Activated naive CD8-positive, alpha-beta T cell (primary cell): ENCODE measurements at regions not wholly inside any gene's neighbourhood (a gene's known extent, or its start where the extent isn't known, plus 50 kb on each side); places are given as distances from the start of the nearest gene placed in this dataset.

Experiments
- H3K27ac Mint-ChIP-seq: one replicate; pipeline ENCODE4 v1.8.0; 2021; ENCODE audit warnings: mixed read lengths
- H3K27me3 Mint-ChIP-seq: one replicate; pipeline ENCODE4 v1.8.0; 2021; ENCODE audit warnings: mixed read lengths
- H3K36me3 Mint-ChIP-seq: one replicate; pipeline ENCODE4 v1.8.0; 2021; ENCODE audit warnings: mixed read lengths
- H3K4me1 Mint-ChIP-seq: one replicate; pipeline ENCODE4 v1.8.0; 2021; ENCODE audit warnings: low read depth, mixed read lengths
- H3K4me3 Mint-ChIP-seq: one replicate; pipeline ENCODE4 v1.8.0; 2021; ENCODE audit warnings: mild to moderate bottlenecking, mixed read lengths
- H3K9me3 Mint-ChIP-seq: one replicate; pipeline ENCODE4 v1.8.0; 2021; ENCODE audit warnings: low read depth, mixed read lengths

- Mint-ChIP-seq H3K4me1 (no peaks in the 10 kb centered on the region), H3K36me3 (no peaks in the 10 kb centered on the region), H3K9me3 (no peaks in the 10 kb centered on the region), H3K4me3 (no peak overlapping the region), H3K27me3 (peaks cover 2% of the 10 kb centered on the region), H3K27ac (no peak overlapping the region)
Measured at GRCh38 chr10:10804061-10804460, 213.6 kb upstream of the CELF2 start.

DNA sequence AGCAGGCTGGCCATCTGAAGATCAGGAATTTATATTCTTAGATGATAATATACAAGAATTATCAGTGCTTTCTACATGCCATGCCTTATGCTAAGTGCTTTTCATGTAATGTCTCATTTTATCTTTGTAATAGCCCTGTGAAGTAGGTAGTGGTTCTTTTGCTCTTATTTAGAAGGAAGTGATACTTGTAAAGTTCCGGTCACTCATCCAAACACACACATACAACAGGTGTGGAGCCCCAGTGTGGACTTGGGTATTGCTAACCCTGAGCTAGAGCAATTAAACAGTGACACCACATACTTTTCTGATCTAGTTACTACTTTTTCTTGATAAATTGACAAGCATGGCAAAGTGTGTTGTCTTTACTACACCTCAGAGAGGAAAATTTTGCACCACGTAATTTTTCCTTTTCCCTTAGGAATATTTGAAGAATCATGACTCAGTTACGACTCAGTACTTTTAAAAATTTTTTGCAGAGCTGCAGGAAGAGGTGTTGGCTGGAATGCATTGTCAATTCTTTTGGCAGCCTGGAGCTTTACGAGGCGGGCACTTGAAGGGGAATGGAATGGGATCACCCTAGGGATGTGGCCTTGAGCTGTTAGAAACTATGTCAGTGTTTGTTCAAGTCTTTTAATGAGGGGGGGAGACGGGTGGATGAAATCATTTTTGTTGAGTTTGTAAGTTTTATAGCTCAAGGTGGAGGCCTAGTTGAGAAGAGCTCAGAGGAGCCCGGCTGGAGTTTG is 212.5 kb upstream of the CELF2 start:
- H3K27me3 Mint-ChIP-seq = peaks cover 3% of the 10 kb centered on the region
- H3K4me3 Mint-ChIP-seq = no peak overlapping the region
- H3K4me1 Mint-ChIP-seq = no peaks in the 10 kb centered on the region
- no peaks in the 10 kb centered on the region for H3K36me3 Mint-ChIP-seq
- no peak overlapping the region for H3K27ac Mint-ChIP-seq
- no peaks in the 10 kb centered on the region for H3K9me3 Mint-ChIP-seq

GRCh38 chr10:10807106-10807505 is 210.6 kb upstream of the CELF2 start:
- H3K4me3 Mint-ChIP-seq = no peak overlapping the region
- H3K4me1 Mint-ChIP-seq = no peaks in the 10 kb centered on the region
- H3K27ac Mint-ChIP-seq = no peak overlapping the region
- peaks cover 4% of the 10 kb centered on the region for H3K9me3 Mint-ChIP-seq
- H3K27me3 Mint-ChIP-seq = peaks cover 1% of the 10 kb centered on the region
- peaks cover 3% of the 10 kb centered on the region for H3K36me3 Mint-ChIP-seq

DNA sequence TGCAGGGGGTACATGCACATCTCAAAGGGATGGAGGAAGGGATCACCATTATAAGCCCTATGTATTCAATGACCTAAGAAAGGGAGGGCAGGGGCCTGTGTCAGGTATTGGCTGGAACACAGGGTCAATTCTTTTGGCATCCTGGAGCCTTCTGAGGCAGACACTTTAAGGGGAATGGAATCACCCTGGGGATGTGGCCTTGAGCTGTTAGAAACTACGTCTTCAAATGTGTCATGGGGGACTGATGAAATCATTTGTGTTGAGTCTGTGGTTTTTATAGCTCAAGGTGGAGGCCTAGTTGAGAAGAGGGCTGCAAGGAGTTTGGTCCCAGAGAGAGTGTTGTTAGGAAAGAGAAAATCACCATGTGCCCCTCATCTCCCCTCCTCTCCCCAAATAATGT is 206.1 kb upstream of the CELF2 start:
- no peaks in the 10 kb centered on the region for H3K4me1 Mint-ChIP-seq
- no peak overlapping the region for H3K27ac Mint-ChIP-seq
- peaks cover 4% of the 10 kb centered on the region for H3K9me3 Mint-ChIP-seq
- peaks cover 1% of the 10 kb centered on the region for H3K27me3 Mint-ChIP-seq
- peaks cover 3% of the 10 kb centered on the region for H3K36me3 Mint-ChIP-seq
- H3K4me3 Mint-ChIP-seq = no peak overlapping the region

DNA sequence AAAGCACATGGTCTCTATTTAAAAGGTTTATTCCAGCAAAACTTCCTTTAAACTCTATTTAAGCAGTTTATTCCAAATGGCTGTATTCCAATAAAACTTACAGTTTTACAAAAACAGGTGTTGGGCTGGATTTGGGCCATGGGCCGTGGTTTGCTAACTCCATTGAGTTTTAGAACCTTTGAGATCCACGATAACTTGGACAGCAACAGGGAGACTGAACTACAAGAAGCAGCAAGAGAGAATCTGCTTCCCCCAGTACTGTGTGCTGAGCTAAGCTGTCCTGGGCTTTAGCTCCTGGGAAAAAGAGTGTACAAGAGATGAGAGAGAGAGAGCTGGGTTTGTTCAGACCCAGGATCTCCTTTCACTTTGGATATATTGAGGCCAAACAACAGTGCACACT is 204.0 kb upstream of the CELF2 start:
- H3K4me3 Mint-ChIP-seq = no peak overlapping the region

GRCh38 chr10:10814069-10814468 is 203.6 kb upstream of the CELF2 start:
- H3K27me3 Mint-ChIP-seq = peaks cover under 1% of the 10 kb centered on the region

More for the DNA sequence above, 204.0 kb upstream of the CELF2 start:
- H3K36me3 Mint-ChIP-seq = peaks cover 3% of the 10 kb centered on the region
- no peaks in the 10 kb centered on the region for H3K4me1 Mint-ChIP-seq
- H3K27me3 Mint-ChIP-seq = peaks cover 1% of the 10 kb centered on the region
- peaks cover 12% of the 10 kb centered on the region for H3K9me3 Mint-ChIP-seq
- H3K27ac Mint-ChIP-seq = no peak overlapping the region

GRCh38 chr10:10816447-10816846 is 201.2 kb upstream of the CELF2 start:
- H3K27ac Mint-ChIP-seq = no peak overlapping the region
- no peak overlapping the region for H3K4me3 Mint-ChIP-seq
- H3K9me3 Mint-ChIP-seq = peaks cover 12% of the 10 kb centered on the region
- no peaks in the 10 kb centered on the region for H3K4me1 Mint-ChIP-seq
- no peaks in the 10 kb centered on the region for H3K36me3 Mint-ChIP-seq
- H3K27me3 Mint-ChIP-seq = no peaks in the 10 kb centered on the region

More at GRCh38 chr10:10814069-10814468, 203.6 kb upstream of the CELF2 start:
- Mint-ChIP-seq H3K27ac (no peak overlapping the region), H3K4me3 (no peak overlapping the region), H3K4me1 (no peaks in the 10 kb centered on the region), H3K36me3 (peaks cover 3% of the 10 kb centered on the region), H3K9me3 (peaks cover 12% of the 10 kb centered on the region)

GRCh38 chr10:10817609-10818008 is 200.1 kb upstream of the CELF2 start:
- no peaks in the 10 kb centered on the region for H3K36me3 Mint-ChIP-seq
- no peak overlapping the region for H3K27ac Mint-ChIP-seq
- peaks cover 7% of the 10 kb centered on the region for H3K4me1 Mint-ChIP-seq
- no peaks in the 10 kb centered on the region for H3K27me3 Mint-ChIP-seq
- H3K4me3 Mint-ChIP-seq = no peak overlapping the region
- H3K9me3 Mint-ChIP-seq = peaks cover 8% of the 10 kb centered on the region

DNA sequence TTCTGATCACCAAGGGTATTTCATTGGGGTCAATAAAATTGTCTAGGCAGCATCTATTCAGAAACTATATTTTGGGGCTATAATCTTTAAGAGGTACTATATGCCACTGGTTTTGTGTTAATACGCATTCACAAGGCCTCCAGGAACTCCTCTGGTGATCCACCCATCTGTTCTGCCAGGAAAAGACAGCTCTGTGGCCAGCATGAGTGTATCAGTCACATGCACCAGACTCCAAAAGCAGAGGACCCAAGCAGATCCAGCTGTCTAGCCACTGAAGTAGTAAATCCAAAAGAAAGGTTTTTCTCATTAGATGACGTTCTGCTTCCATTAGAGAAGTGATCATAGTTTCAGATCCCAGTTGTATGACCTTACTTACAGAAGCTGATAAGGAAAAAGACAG is 199.6 kb upstream of the CELF2 start:
- Mint-ChIP-seq H3K36me3 (no peaks in the 10 kb centered on the region), H3K27ac (no peak overlapping the region), H3K27me3 (no peaks in the 10 kb centered on the region), H3K4me1 (peaks cover 7% of the 10 kb centered on the region), H3K9me3 (peaks cover 8% of the 10 kb centered on the region), H3K4me3 (no peak overlapping the region)

DNA sequence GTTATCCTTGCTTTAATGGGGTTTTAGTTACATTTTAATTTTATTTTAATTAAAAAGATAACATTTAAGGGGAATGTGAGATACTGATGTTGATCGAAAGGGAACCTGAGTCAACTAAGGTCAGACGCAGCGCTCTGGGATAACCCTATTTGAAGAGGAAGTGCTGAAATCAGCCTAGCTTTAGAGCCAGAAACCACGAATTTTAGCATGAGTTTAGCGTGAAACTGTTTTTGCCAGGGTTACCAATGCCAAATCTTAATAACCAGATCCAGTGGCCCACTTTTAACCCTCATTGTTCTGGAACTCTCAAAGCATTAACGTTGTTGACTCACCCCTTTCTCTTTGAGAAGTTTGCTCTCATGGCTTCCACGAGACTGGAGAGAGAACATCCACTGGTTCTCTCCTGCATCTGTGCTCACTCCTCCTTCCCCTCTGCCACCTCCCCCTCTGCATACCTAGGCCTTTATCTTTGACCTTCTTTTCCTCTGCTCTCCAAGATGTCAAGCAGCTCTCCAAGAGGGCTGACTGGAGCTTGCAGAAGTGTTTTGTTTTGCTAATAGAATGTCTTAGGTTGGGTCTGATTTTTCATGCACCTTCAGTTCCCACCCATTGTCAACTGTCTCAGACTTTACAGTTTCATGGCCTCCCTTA is 198.3 kb upstream of the CELF2 start:
- no peaks in the 10 kb centered on the region for H3K27me3 Mint-ChIP-seq
- peaks cover 7% of the 10 kb centered on the region for H3K4me1 Mint-ChIP-seq

GRCh38 chr10:10821926-10822325 is 195.7 kb upstream of the CELF2 start:
- H3K4me1 Mint-ChIP-seq = peaks cover 7% of the 10 kb centered on the region
- H3K36me3 Mint-ChIP-seq = no peaks in the 10 kb centered on the region
- H3K4me3 Mint-ChIP-seq = no peak overlapping the region
- no peak overlapping the region for H3K27ac Mint-ChIP-seq
- peaks cover 5% of the 10 kb centered on the region for H3K9me3 Mint-ChIP-seq
- H3K27me3 Mint-ChIP-seq = no peaks in the 10 kb centered on the region

More for the DNA sequence above, 198.3 kb upstream of the CELF2 start:
- Mint-ChIP-seq H3K9me3 (peaks cover 8% of the 10 kb centered on the region), H3K27ac (no peak overlapping the region), H3K4me3 (no peak overlapping the region), H3K36me3 (no peaks in the 10 kb centered on the region)

DNA sequence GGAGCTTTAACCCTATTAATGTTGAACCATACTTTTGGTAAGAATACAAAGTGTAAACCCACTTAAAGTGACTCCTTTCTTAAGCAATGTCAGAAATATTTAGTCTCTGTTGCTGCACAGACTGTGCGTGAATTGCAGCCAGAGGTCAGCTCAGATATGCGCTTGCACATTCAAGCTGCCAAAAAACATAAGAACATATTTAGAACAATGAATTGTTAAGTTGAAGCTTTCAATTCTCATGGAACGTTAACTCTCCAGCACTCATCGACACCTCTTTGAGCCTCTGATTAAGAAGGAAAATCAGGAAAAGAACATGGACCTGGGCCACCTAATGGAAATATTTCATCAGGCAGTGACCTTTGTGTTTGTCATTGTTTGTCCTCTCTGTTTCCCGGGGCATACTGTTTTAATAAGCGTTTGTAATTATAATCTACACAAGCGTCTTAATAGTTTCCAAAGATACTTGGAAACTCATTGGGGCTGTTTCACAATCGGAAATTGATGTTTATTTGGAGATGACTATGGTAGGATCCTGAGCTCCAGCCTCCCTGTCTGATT is 193.0 kb upstream of the CELF2 start:
- no peaks in the 10 kb centered on the region for H3K36me3 Mint-ChIP-seq
- H3K4me3 Mint-ChIP-seq = no peak overlapping the region
- H3K27ac Mint-ChIP-seq = no peak overlapping the region
- peaks cover 6% of the 10 kb centered on the region for H3K27me3 Mint-ChIP-seq
- peaks cover 7% of the 10 kb centered on the region for H3K4me1 Mint-ChIP-seq
- no peaks in the 10 kb centered on the region for H3K9me3 Mint-ChIP-seq

DNA sequence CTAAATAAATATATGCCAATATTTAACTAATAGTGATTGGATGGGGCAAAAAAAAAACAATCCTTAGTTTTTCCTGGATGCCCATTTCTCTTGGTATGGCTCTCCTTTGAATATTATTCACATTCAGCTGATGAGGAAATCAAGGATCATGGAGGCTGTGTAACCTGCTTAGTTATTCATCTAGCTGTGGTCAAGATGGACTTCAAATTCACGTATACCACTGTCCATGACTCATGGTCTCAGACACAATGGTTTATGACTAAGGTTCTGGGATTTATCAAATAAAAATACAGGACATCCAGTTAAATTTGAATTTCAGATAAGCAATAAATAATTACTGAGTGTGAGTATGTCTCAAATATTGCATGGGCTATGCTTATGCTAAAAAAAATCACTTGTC is 191.5 kb upstream of the CELF2 start:
- no peaks in the 10 kb centered on the region for H3K36me3 Mint-ChIP-seq
- H3K27me3 Mint-ChIP-seq = peaks cover 6% of the 10 kb centered on the region
- peaks cover 7% of the 10 kb centered on the region for H3K4me1 Mint-ChIP-seq
- H3K27ac Mint-ChIP-seq = no peak overlapping the region
- no peaks in the 10 kb centered on the region for H3K9me3 Mint-ChIP-seq
- no peak overlapping the region for H3K4me3 Mint-ChIP-seq

GRCh38 chr10:10828623-10829022 is 189.0 kb upstream of the CELF2 start:
- Mint-ChIP-seq H3K4me1 (no peaks in the 10 kb centered on the region), H3K4me3 (no peak overlapping the region), H3K27me3 (peaks cover 6% of the 10 kb centered on the region), H3K36me3 (no peaks in the 10 kb centered on the region), H3K9me3 (no peaks in the 10 kb centered on the region), H3K27ac (no peak overlapping the region)

DNA sequence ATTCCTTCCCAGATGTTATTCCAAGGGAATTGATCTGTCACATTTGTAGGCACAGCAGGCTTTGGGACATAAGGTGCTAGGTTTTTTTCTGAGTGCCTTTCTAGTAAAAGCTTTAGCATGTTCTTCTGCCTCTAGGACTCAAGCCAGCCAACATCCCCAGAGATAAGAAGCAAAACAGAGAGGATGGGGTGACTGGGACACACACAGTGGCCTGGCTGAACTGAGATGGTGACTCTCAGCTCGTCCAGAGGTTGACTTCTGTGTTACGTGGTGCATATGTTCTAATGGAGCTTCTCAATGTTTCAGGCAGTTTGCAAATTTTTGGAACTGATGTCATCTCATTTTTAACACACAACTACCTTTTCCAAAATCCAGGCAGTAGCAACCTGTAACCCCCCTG is 188.1 kb upstream of the CELF2 start:
- H3K36me3 Mint-ChIP-seq = no peaks in the 10 kb centered on the region
- no peak overlapping the region for H3K4me3 Mint-ChIP-seq
- H3K9me3 Mint-ChIP-seq = no peaks in the 10 kb centered on the region
- no peak overlapping the region for H3K27ac Mint-ChIP-seq
- H3K4me1 Mint-ChIP-seq = no peaks in the 10 kb centered on the region
- peaks cover 6% of the 10 kb centered on the region for H3K27me3 Mint-ChIP-seq
